ENCODE measurements at regions not wholly inside any gene's neighbourhood (a gene's known extent, or its start where the extent isn't known, plus 50 kb on each side); places are given as distances from the start of the nearest gene placed in this dataset.
A peak's percentile ranks its signal among the peaks of the same experiment; 100 is the strongest.

- Histone ChIP-seq H3K9me1 (replicated peaks; ENCODE audit: control insufficient read depth, extremely low read depth, insufficient read depth, low read length) (no peaks in the 10 kb centered on the region), H3K79me2 (ENCODE audit: control insufficient read depth, insufficient read depth, low read length) (no peaks in the 10 kb centered on the region), H3K36me3 (ENCODE audit: control insufficient read depth in 2 of 2, extremely low read depth in 1 of 2, insufficient read depth in 2 of 2, low read length in 2 of 2) (no peaks in the 10 kb centered on the region), H3K27ac (ENCODE audit: insufficient read depth, low read depth, low read length) (no peak overlapping the region), H3K4me1 (ENCODE audit: control insufficient read depth, extremely low read depth, insufficient read depth, low read length) (peaks cover 10% of the 10 kb centered on the region), H2AFZ (ENCODE audit: low read depth, low read length) (peak overlapping the region; percentile 41), H3K9ac (replicated peaks; ENCODE audit: extremely low read depth, insufficient read depth, low read length) (no peak overlapping the region), H3K9me3 (replicated peaks; ENCODE audit: control insufficient read depth, insufficient read depth, low read length) (no peaks in the 10 kb centered on the region), H3K4me3 (replicated peaks in 1 of 3; ENCODE audit: insufficient read depth in 1 of 3, low read depth in 1 of 3, low read length in 3 of 3) (no peak overlapping the region), H3K27me3 (ENCODE audit: control insufficient read depth in 2 of 2, insufficient read depth in 2 of 2, low read length in 2 of 2) (no peaks in the 10 kb centered on the region), H3K4me2 (ENCODE audit: insufficient read depth, low read length) (no peak overlapping the region), H4K20me1 (replicated peaks; ENCODE audit: control insufficient read depth, extremely low read depth, insufficient read depth, low read length) (no peaks in the 10 kb centered on the region)
- peak; percentile 36 for DNase-seq (ENCODE audit: low read depth, low spot score)
- peak; percentile 46 for FAIRE-seq
- POLR2A ChIA-PET: no interaction called here
- intact Hi-C loops (cut with micrococcal nuclease) (no loop called here), dilution Hi-C loops (cut with MboI; ENCODE audit: extremely low pct_ligation_motif_present, low sequenced_read_pairs) (no loop called here)
- BruUV-seq (replicated peaks): no TSS peak
- CTCF ChIA-PET: interaction anchor here (1.5 to 1.9 kb wide), 2 partner anchors 11 to 44 kb away, joined by 3 to 7 read pairs; no protein-coding TSS in a partner anchor
- TF ChIP-seq GATA2 (IDR thresholded peaks at IDR 0.05; ENCODE audit: insufficient read depth, insufficient read length, low read depth, low read length): no peak
- TF ChIP-seq POLR2A (IDR thresholded peaks at IDR 0.05; ENCODE audit: low read depth, low read length): no peak
- no peak for TF ChIP-seq EZH2 (IDR thresholded peaks at IDR 0.05; ENCODE audit: borderline replicate concordance, low read depth, low read length, severe bottlenecking)
- TF ChIP-seq MYC (IDR thresholded peaks at IDR 0.05; ENCODE audit: low read depth, low read length): no peak
- TF ChIP-seq FOS (IDR thresholded peaks at IDR 0.05; ENCODE audit: borderline replicate concordance, insufficient read depth, low read length): peak; percentile 19
- no peak for TF ChIP-seq MAX (IDR thresholded peaks at IDR 0.05; ENCODE audit: insufficient read depth, insufficient read length)
- no peak for TF ChIP-seq POLR2AphosphoS5 (IDR thresholded peaks at IDR 0.05; ENCODE audit: insufficient read depth, low read depth, low read length)
- TF ChIP-seq CTCF (IDR thresholded peaks at IDR 0.05; ENCODE audit: extremely low read depth in 1 of 2, insufficient read depth in 1 of 2, low read depth in 1 of 2, low read length in 2 of 2): no peak
- peak; percentile 32 for TF ChIP-seq JUN (IDR thresholded peaks at IDR 0.05; ENCODE audit: borderline replicate concordance, insufficient read depth, insufficient read length, low read depth)
Measured at GRCh38 chr13:70634893-70635292, 526.6 kb upstream of the KLHL1 start.
